ENCODE measurements at regions not wholly inside any gene's neighbourhood (a gene's known extent, or its start where the extent isn't known, plus 50 kb on each side); places are given as distances from the start of the nearest gene placed in this dataset.
A peak's percentile ranks its signal among the peaks of the same experiment; 100 is the strongest.
"Not testable (repeated sequence)": the region's sequence is repeated elsewhere in the genome, so short reads cannot be mapped to it uniquely, and the experiment has no call there.

GRCh38 chr14:22131749-22132476, 457.1 kb downstream of the DAD1 start:
- DNase-seq, result peak; percentile 27

- DNase-seq, result no peak
Observed at GRCh38 chr14:22124073-22124613, 450.5 kb upstream of the OR4E1 start.

GRCh38 chr14:22122829-22123560, 449.4 kb upstream of the OR4E1 start:
- DNase-seq, result no peak

- DNase-seq, result no peak
Observed at GRCh38 chr14:22122227-22122818, 448.7 kb upstream of the OR4E1 start.

- no peak for DNase-seq
Observed at GRCh38 chr14:22118899-22119477, 445.4 kb upstream of the OR4E1 start.

- DNase-seq, result no peak
Observed at GRCh38 chr14:22113401-22113800, 439.8 kb upstream of the OR4E1 start.

- peak; percentile 15 for DNase-seq
Observed at GRCh38 chr14:22112004-22112403, 438.4 kb upstream of the OR4E1 start.

GRCh38 chr14:22107753-22108152, 434.1 kb upstream of the OR4E1 start:
- no peak for DNase-seq

GRCh38 chr14:22106700-22107697, 433.4 kb upstream of the OR4E1 start:
- no peak for DNase-seq

- DNase-seq, result no peak
Observed at GRCh38 chr14:22105624-22106006, 432.0 kb upstream of the OR4E1 start.

GRCh38 chr14:22105006-22105623, 431.5 kb upstream of the OR4E1 start:
- DNase-seq, result no peak

- DNase-seq, result not testable (repeated sequence)
Observed at GRCh38 chr14:22100764-22101120, 427.1 kb upstream of the OR4E1 start.

- DNase-seq, result peak; percentile 51
Observed at GRCh38 chr14:22099942-22100763, 426.5 kb upstream of the OR4E1 start.

- no peak for DNase-seq
Observed at GRCh38 chr14:22098435-22098834, 424.8 kb upstream of the OR4E1 start.

GRCh38 chr14:22097586-22098292, 424.1 kb upstream of the OR4E1 start:
- no peak for DNase-seq

GRCh38 chr14:22097072-22097471, 423.5 kb upstream of the OR4E1 start:
- DNase-seq, result no peak

- no peak for DNase-seq
Observed at GRCh38 chr14:22096514-22096895, 422.9 kb upstream of the OR4E1 start.

GRCh38 chr14:22095860-22096513, 422.4 kb upstream of the OR4E1 start:
- no peak for DNase-seq

- no peak for DNase-seq
Observed at GRCh38 chr14:22089940-22090339, 416.3 kb upstream of the OR4E1 start.

Data from RPMI8226 (cell line).